SH-SY5Y (cell line): ENCODE measurements at regions not wholly inside any gene's neighbourhood (a gene's known extent, or its start where the extent isn't known, plus 50 kb on each side); places are given as distances from the start of the nearest gene placed in this dataset.

Source experiments
- GATA2 ChIP-seq: IDR thresholded peaks from 2 replicates; pipeline ENCODE4 v1.6.1; 2011; ENCODE audit warnings: mild to moderate bottlenecking, low read depth, low read length
- GATA3 ChIP-seq: IDR thresholded peaks from 2 replicates; pipeline ENCODE4 v1.6.1; 2011; ENCODE audit warnings: low read depth, mild to moderate bottlenecking, low read length, moderate library complexity

GRCh38 chr15:79778378-79778990, 118.3 kb downstream of the MTHFS start:
- TF ChIP-seq GATA2 (no peak), GATA3 (no peak)
